Left lobe of liver (tissue), 2 donors: ENCODE measurements at regions not wholly inside any gene's neighbourhood (a gene's known extent, or its start where the extent isn't known, plus 50 kb on each side); places are given as distances from the start of the nearest gene placed in this dataset.

Experiments
- ATAC-seq: fragments of 200-7000 bp; cut with Tn5 transposase; one replicate; pipeline ENCODE4 v1.9.1; 2020; ENCODE audit warnings: mild to moderate bottlenecking, moderate library complexity
- DNase-seq: peaks from one replicate; pipeline ENCODE4 v3.0.0-alpha.2; 2020; ENCODE audit warnings: low spot score
- donor health status: DM: no; HTN: no; CAD: no; lungs with moderate emphysema.
- donor health status: DM: no; HTN: yes; CAD: no.

GRCh38 chr4:66097218-66097617, 426.9 kb upstream of the EPHA5 start:
- DNase-seq (no peak), ATAC-seq (no peak)

DNA sequence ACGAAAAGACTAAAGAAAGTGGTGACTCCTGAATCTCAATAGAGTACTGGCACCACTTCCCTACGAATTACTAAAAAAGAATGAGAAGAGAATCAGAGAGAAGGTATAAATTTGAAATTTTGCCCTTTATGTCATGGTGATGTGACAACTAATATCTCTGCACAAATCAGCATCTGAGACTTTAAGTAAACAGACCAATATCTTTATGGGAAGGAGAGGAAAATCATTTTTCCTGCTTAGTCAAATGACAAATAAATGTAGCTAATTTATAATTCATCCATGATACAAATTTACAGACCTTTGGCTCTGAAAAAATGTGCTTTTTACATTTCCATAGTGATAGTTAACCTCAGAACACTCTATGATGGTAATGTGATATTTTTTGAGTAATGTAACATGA, 424.8 kb upstream of the EPHA5 start:
- DNase-seq (no peak), ATAC-seq (no peak)

DNA sequence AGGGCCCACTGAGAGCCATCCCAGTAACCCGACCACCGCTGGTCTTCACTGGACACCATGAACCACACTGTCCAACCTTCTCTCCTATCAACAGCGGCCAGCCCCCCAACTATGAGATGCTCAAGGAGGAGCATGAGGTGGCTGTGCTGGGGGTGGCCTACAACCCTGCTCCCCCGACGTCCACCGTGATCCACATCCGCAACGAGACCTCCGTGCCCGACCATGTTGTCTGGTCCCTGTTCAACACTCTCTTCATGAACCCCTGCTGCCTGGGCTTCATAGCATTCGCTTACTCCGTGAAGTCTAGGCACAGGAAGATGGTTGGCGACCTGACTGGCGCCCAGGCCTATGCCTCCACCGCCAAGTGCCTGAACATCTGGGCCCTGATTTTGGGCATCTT, 423.8 kb upstream of the EPHA5 start:
- ATAC-seq (no peak), DNase-seq (no peak)

- ATAC-seq (no peak), DNase-seq (no peak)
Measured at GRCh38 chr4:66091786-66092185, 421.5 kb upstream of the EPHA5 start.

DNA sequence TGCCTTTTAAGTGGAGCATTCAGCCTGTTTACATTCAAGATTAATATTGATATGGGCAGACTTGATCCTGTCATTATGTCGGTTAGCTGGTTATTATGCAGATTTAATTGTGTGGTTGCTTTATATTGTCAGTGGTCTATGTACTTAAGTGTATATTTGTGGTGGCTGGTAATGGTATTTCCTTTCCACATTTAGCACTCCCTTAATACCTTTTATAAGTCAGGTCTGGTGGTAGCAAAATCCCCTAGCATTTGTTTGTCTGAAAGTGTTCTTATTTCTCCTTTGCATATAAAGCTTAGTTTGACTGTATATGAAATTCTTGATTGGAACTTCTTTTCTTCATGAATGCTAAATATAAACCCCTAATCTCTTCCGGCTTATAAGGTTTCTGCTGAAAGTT, 403.7 kb upstream of the EPHA5 start:
- ATAC-seq, result no peak

DNA sequence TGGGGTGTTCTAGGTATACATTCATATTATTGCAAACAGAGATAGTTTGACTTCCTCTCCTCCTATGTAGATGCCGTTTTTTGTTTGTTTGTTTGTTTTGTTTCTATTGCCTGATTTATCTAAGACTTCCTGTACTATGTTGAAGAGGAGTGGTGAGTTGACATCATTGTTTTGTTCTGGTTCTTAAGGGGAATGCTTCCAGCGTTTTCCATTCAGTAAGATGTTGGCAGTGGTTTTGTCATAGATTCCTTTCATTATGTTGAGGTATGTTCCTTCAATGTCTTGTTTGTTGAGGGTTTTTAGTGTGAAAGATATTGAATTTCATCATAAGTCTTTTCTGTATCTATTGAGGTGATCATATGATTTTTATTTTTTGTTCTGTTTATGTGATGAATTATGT, 401.6 kb upstream of the EPHA5 start:
- DNase-seq, result no peak
- no peak for ATAC-seq

More for the DNA sequence above, 403.7 kb upstream of the EPHA5 start:
- DNase-seq, result no peak

DNA sequence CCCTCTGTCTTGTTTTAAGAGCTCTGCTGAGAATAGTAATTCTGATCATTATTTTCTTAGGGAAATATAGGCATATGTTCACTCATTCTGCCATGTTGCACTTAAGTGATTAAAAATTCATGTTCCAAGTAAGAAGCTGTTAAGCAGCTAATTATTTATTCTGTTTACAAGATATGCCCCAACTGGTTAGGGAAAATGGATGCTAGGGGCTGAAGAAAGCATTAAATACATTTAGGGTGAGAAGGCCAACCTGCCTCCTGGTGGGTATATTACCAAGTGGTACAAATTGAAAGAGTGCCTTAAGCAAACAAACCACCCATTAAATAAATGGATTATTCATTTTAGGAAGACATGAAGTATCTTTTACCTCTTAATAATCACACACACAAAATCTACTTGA, 392.6 kb upstream of the EPHA5 start:
- ATAC-seq, result no peak
- DNase-seq, result no peak

DNA sequence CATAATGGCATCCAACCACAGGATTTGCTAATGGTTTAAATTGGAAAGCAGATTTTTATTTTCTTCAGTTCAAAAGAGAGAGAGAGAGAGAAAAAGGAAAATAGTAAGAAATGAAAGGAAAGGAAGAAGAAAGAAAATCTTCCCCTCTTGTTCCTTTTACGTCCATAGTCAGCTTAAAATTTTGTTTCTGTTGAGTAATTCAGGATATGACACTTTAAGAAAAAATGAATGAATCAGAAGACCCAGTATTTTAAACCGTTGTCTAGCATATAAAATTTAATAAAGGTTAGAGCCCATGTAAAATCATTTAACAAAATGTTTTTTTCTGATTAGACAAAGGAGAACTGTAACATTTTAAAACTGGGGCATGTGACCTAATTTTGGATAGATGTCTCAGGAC, 391.8 kb upstream of the EPHA5 start:
- DNase-seq, result no peak

GRCh38 chr4:66059556-66059955, 389.3 kb upstream of the EPHA5 start:
- no peak for DNase-seq

More for the DNA sequence above, 391.8 kb upstream of the EPHA5 start:
- no peak for ATAC-seq

DNA sequence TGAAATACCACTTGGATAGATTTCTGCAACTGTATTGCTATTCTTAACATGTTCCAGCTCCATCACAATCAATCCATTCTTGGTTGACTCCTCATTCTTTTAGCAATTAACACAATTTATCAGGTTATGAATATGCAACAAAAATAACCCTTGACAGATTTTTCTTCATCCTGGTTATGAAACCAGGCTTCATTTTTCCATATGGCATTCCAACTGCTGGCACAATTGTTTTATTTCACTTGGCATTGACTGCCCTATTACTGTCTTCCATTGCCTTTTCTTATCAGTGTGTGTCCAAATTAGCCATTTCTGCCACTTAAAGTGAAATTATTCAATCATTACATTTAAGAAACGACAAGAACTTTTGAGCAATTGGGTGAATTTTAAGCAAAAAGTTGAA, 388.8 kb upstream of the EPHA5 start:
- DNase-seq (no peak), ATAC-seq (no peak)

More at GRCh38 chr4:66059556-66059955, 389.3 kb upstream of the EPHA5 start:
- ATAC-seq, result no peak

GRCh38 chr4:66055999-66056398, 385.7 kb upstream of the EPHA5 start:
- no peak for ATAC-seq
- no peak for DNase-seq

DNA sequence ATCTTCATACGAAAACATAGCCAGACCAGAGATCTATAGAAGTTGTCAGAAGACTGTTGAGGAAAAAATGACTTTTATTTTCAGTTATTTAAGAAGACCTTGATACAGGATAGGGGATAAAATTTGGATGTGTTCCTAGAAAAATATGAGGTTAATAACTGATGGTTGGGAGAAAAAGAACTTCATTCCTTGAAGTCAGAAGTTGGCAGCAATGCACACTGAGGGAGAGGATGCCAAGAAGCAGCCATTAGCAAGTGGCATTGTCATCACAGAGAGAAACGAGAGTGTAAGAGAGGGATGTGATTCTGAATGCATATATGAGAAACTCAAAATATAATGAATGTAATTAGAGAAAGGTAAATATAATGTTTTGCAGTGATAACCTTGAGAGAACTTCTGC, 382.1 kb upstream of the EPHA5 start:
- DNase-seq, result no peak
- no peak for ATAC-seq

GRCh38 chr4:66048861-66049260, 378.6 kb upstream of the EPHA5 start:
- ATAC-seq (no peak), DNase-seq (no peak)

DNA sequence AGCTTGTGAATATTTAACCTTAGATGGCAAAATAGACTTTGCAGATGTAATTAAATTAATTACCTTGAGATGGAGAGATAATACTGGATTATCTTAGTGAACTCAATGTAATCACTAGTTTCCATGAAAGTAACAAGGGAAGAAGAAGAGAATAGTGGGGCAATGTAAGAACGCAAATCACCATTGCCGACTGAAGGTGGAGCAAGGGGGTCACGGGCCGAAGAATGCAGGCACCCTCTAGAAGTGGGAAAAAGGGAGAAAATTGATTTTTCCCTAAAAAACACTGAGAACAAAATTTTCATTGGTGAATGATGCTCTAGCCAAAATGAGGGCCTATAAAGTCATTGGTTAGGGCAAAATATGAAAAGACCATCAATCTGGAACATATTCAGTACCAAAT, 375.6 kb upstream of the EPHA5 start:
- no peak for DNase-seq
- no peak for ATAC-seq

GRCh38 chr4:66035701-66036100, 365.4 kb upstream of the EPHA5 start:
- ATAC-seq (no peak), DNase-seq (no peak)

GRCh38 chr4:66034671-66035070, 364.4 kb upstream of the EPHA5 start:
- no peak for DNase-seq

GRCh38 chr4:66034262-66034661, 364.0 kb upstream of the EPHA5 start:
- ATAC-seq (no peak), DNase-seq (no peak)

More at GRCh38 chr4:66034671-66035070, 364.4 kb upstream of the EPHA5 start:
- ATAC-seq, result no peak

GRCh38 chr4:66032571-66032970, 362.3 kb upstream of the EPHA5 start:
- DNase-seq (no peak), ATAC-seq (no peak)

GRCh38 chr4:66028668-66029067, 358.4 kb upstream of the EPHA5 start:
- DNase-seq (no peak), ATAC-seq (no peak)

DNA sequence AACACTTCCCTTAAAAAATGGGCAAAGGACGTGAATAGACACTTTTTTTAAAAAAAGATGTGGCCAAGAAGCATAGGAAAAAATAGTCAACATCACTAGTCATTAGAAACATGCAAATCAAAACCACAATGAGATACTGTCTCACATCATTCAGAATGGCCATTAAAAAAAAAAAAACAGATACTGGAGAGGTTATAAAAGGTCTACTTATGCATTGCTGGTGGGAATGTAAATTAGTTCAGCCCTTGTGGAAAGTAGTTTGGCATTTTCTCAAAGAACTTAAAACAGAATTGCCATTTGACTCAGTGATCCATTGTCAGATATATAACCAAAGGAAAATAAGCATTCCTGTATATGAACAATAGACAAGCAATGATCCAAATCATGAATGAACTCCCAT, 352.8 kb upstream of the EPHA5 start:
- ATAC-seq (no peak), DNase-seq (no peak)

GRCh38 chr4:66017671-66018070, 347.4 kb upstream of the EPHA5 start:
- no peak for DNase-seq
- ATAC-seq, result no peak

GRCh38 chr4:66016240-66016639, 346.0 kb upstream of the EPHA5 start:
- ATAC-seq, result no peak
- no peak for DNase-seq

DNA sequence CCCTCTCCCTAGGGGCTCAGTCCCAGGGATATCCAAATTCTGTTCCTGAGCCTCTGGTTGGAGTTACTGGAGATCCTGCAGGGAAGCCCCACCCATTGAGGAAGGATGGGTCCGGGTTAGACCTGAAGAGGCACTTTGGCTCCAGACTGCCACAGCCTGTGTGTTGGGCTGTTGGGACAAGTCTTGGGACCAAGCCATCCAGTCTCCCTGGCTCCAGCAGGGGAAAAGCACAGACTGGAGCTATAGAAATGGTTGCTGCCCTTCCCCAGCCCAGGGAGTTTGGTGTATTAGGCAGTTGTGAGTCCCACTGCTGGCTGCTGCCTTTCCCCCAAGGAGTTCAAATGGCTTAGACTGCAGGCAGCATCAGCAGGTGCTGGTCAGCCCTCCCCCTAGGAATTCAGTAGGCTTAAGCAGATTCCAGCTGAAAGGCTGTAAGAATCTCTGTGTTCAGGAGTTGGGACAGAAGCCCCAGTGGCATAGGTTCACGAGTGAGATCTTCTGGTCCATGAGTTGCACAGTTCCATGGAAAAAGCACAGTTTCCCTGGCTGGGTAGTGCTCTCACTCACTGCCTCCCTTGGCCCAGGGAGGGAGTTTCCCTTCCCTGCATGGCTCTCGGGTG, 344.0 kb upstream of the EPHA5 start:
- ATAC-seq, result no peak
- no peak for DNase-seq
